IMR-90 (cell line): ENCODE measurements at regions not wholly inside any gene's neighbourhood (a gene's known extent, or its start where the extent isn't known, plus 50 kb on each side); places are given as distances from the start of the nearest gene placed in this dataset.

ENCODE experiments used
- ATAC-seq: fragments of 200-7000 bp; cut with Tn5 transposase; 2 replicates; pipeline ENCODE4 v1.9.1; 2020; ENCODE audit warnings: low read depth, mild to moderate bottlenecking, moderate library complexity
- BruUV-seq: library from RNA; stranded (reverse); fragments of 400-500 nt; replicated peaks from 2 replicates; lab custom pipeline; 2021; lab: Mats Ljungman, UMichigan
- CTCF ChIA-PET: fragments of 300-600 bp; formaldehyde crosslinking; extraction: SDS; loops from one replicate; lab custom pipeline; 2021; ENCODE audit warnings: antibody characterized with exemption; lab: Yijun Ruan, JAX
- POLR2A ChIA-PET: fragments of 300-600 bp; sonication (Branson Sonifier 250); formaldehyde crosslinking; loops from one replicate; lab custom pipeline; 2022; ENCODE audit warnings: antibody characterized with exemption; ENCODE audit not compliant: unreplicated experiment; lab: Charles Lee
- DNase-seq: peaks from one replicate; pipeline ENCODE4 v3.0.0; 2013
- H2AFZ ChIP-seq: replicated peaks from 2 replicates; pipeline ENCODE3; 2013; ENCODE audit warnings: low read length, mild to moderate bottlenecking; ENCODE audit not compliant: poor library complexity
- H2AK5ac ChIP-seq: 2 replicates; pipeline ENCODE4 v1.6.1; 2013; ENCODE audit warnings: low read depth, low read length, inconsistent platforms
- H2AK9ac ChIP-seq: replicated peaks from 2 replicates; pipeline ENCODE3; 2013; ENCODE audit warnings: mild to moderate bottlenecking, low read depth, low read length, moderate library complexity; ENCODE audit not compliant: poor library complexity
- H2BK120ac ChIP-seq: 2 replicates; pipeline ENCODE4 v1.6.1; 2013; ENCODE audit warnings: low read depth, low read length, inconsistent platforms
- H2BK15ac ChIP-seq: 3 replicates; pipeline ENCODE4 v1.6.1; 2013; ENCODE audit warnings: low read depth, low read length, inconsistent platforms
- H2BK20ac ChIP-seq: 2 replicates; pipeline ENCODE4 v1.6.1; 2013; ENCODE audit warnings: low read depth, mild to moderate bottlenecking, inconsistent platforms, low read length, moderate library complexity
- H2BK5ac ChIP-seq: 2 replicates; pipeline ENCODE4 v1.6.1; 2013; ENCODE audit warnings: mild to moderate bottlenecking, low read depth, low read length, inconsistent platforms; ENCODE audit not compliant: poor library complexity, severe bottlenecking
- H3K14ac ChIP-seq: replicated peaks from 2 replicates; pipeline ENCODE4 v1.6.1; 2013; ENCODE audit warnings: low read depth, low read length, inconsistent platforms
- H3K18ac ChIP-seq: 2 replicates; pipeline ENCODE4 v1.6.1; 2013; ENCODE audit warnings: low read depth, low read length, control low read depth
- H3K23ac ChIP-seq: 2 replicates; pipeline ENCODE4 v1.6.1; 2013; ENCODE audit warnings: low read depth, low read length, inconsistent platforms
- H3K27ac ChIP-seq: 2 replicates; pipeline ENCODE4 v1.5.1; 2013; ENCODE audit warnings: mild to moderate bottlenecking, control low read depth, low read length; ENCODE audit not compliant: insufficient read depth
- H3K27me3 ChIP-seq: 2 replicates; pipeline ENCODE4 v1.6.1; 2013; ENCODE audit warnings: low read length; ENCODE audit not compliant: control insufficient read depth, insufficient read depth
- H3K36me3 ChIP-seq: 2 replicates; pipeline ENCODE4 v1.6.1; 2013; ENCODE audit warnings: low read length, mixed read lengths; ENCODE audit not compliant: control insufficient read depth, insufficient read depth
- H3K4ac ChIP-seq: 2 replicates; pipeline ENCODE4 v1.6.1; 2013; ENCODE audit warnings: low read depth, low read length, inconsistent platforms
- H3K4me1 ChIP-seq: 2 replicates; pipeline ENCODE4 v1.6.1; 2013; ENCODE audit warnings: low read length, mixed read lengths; ENCODE audit not compliant: control insufficient read depth, insufficient read depth
- H3K4me2 ChIP-seq: 2 replicates; pipeline ENCODE4 v1.6.1; 2013; ENCODE audit warnings: low read depth, mild to moderate bottlenecking, control low read depth, low read length, moderate library complexity
- H3K4me3 ChIP-seq: 2 replicates; pipeline ENCODE4 v1.5.1; 2013; ENCODE audit warnings: low read depth, mild to moderate bottlenecking, control low read depth, low read length, moderate library complexity; ENCODE audit not compliant: insufficient read depth
- H3K56ac ChIP-seq: 2 replicates; pipeline ENCODE4 v1.6.1; 2013; ENCODE audit warnings: low read length, inconsistent platforms; ENCODE audit not compliant: insufficient read depth; ENCODE audit errors: extremely low read depth
- H3K79me1 ChIP-seq, 2 experiments: 2 replicates each; pipeline ENCODE4 v1.6.1; 2013; ENCODE audit warnings: low read length in 2 of 2, inconsistent platforms in 1 of 2, low read depth in 1 of 2
- H3K9ac ChIP-seq: 2 replicates; pipeline ENCODE4 v1.6.1; 2013; ENCODE audit warnings: low read depth, low read length, control low read depth
- H3K9me1 ChIP-seq: 2 replicates; pipeline ENCODE4 v1.6.1; 2013; ENCODE audit warnings: low read length, inconsistent platforms; ENCODE audit not compliant: insufficient read depth
- H3K9me3 ChIP-seq: 2 replicates; pipeline ENCODE4 v1.6.1; 2013; ENCODE audit warnings: low read length; ENCODE audit not compliant: control insufficient read depth, insufficient read depth
- H4K20me1 ChIP-seq: 2 replicates; pipeline ENCODE4 v1.6.1; 2013; ENCODE audit warnings: low read length, inconsistent platforms; ENCODE audit not compliant: insufficient read depth
- H4K5ac ChIP-seq: 2 replicates; pipeline ENCODE4 v1.6.1; 2013; ENCODE audit warnings: mild to moderate bottlenecking, low read depth, low read length, control low read depth
- H4K8ac ChIP-seq, 2 experiments: 2 replicates each; pipeline ENCODE4 v1.6.1; 2013; ENCODE audit warnings: low read depth in 2 of 2, low read length in 2 of 2, control low read depth in 1 of 2, inconsistent platforms in 1 of 2
- H4K91ac ChIP-seq: 2 replicates; pipeline ENCODE4 v1.6.1; 2013; ENCODE audit warnings: low read depth, low read length, inconsistent platforms; ENCODE audit not compliant: insufficient read depth
- BHLHE40 ChIP-seq: fragments of 150-350 bp; IDR thresholded peaks from 2 replicates; pipeline ENCODE4 v1.6.1; 2016; ENCODE audit warnings: mild to moderate bottlenecking, low read depth, low read length
- CEBPB ChIP-seq: IDR thresholded peaks from 2 replicates; pipeline ENCODE4 v1.6.1; 2012; ENCODE audit warnings: low read depth, low read length, improper control_type of control experiment
- CHD1 ChIP-seq: IDR thresholded peaks from 2 replicates; pipeline ENCODE4 v1.6.1; 2012; ENCODE audit warnings: low read depth, low read length, improper control_type of control experiment
- FOS ChIP-seq: fragments of 150-350 bp; IDR thresholded peaks from 2 replicates; pipeline ENCODE4 v1.6.1; 2016; ENCODE audit warnings: low read depth, low read length
- MAFK ChIP-seq: IDR thresholded peaks from 2 replicates; pipeline ENCODE4 v1.6.1; 2012; ENCODE audit warnings: low read depth, low read length, improper control_type of control experiment
- MAZ ChIP-seq: IDR thresholded peaks from 2 replicates; pipeline ENCODE4 v1.6.1; 2012; ENCODE audit warnings: low read depth, mild to moderate bottlenecking, low read length, improper control_type of control experiment, moderate library complexity, borderline replicate concordance
- MXI1 ChIP-seq: IDR thresholded peaks from 2 replicates; pipeline ENCODE4 v1.6.1; 2012; ENCODE audit warnings: low read depth, mild to moderate bottlenecking, low read length, moderate library complexity, borderline replicate concordance
- NFE2L2 ChIP-seq: fragments of 150-350 bp; IDR thresholded peaks from 2 replicates; pipeline ENCODE4 v1.6.1; 2016; ENCODE audit warnings: low read depth, mild to moderate bottlenecking, low read length
- POLR2A ChIP-seq: IDR thresholded peaks from 2 replicates; pipeline ENCODE4 v1.6.1; 2012; ENCODE audit warnings: mild to moderate bottlenecking, low read depth, low read length
- RAD21 ChIP-seq: IDR thresholded peaks from 2 replicates; pipeline ENCODE4 v1.6.1; 2012; ENCODE audit warnings: low read length, improper control_type of control experiment
- RCOR1 ChIP-seq: IDR thresholded peaks from 2 replicates; pipeline ENCODE4 v1.6.1; 2012; ENCODE audit warnings: mild to moderate bottlenecking, low read length, improper control_type of control experiment; ENCODE audit not compliant: insufficient replicate concordance
- RFX5 ChIP-seq: IDR thresholded peaks from 2 replicates; pipeline ENCODE4 v1.8.0; 2012; ENCODE audit warnings: low read depth, mild to moderate bottlenecking, low read length, moderate library complexity
- SMC3 ChIP-seq: fragments of 150-350 bp; IDR thresholded peaks from 2 replicates; pipeline ENCODE4 v1.6.1; 2016; ENCODE audit warnings: low read depth, mild to moderate bottlenecking, antibody characterized with exemption, low read length, moderate library complexity
- USF2 ChIP-seq: fragments of 150-350 bp; IDR thresholded peaks from 2 replicates; pipeline ENCODE4 v1.6.1; 2017; ENCODE audit warnings: mild to moderate bottlenecking, antibody characterized with exemption, low read length, low read depth
- WGBS, 2 experiments: methylation state at CpG; one replicate each; pipeline versions ENCODE4 v1.1.5 to v1.1.7; 2013; ENCODE audit warnings: missing lambda C conversion rate in 2 of 2; ENCODE audit not compliant: insufficient read length in 1 of 2; ENCODE audit errors: extremely low coverage in 2 of 2; 5-methylcytosine and 5-hydroxymethylcytosine counted together
- dilution Hi-C: fragments of 300-500 bp; cut with HindIII; formaldehyde crosslinking; loops from one replicate; pipeline ENCODE4 v1.14.3; 2018; ENCODE audit warnings: low sequenced_read_pairs; ENCODE audit not compliant: unreplicated experiment
- in situ Hi-C: fragments of 300-500 bp; cut with MboI; formaldehyde crosslinking; loops from 3 replicates; pipeline ENCODE4 v1.14.3; 2019; ENCODE audit warnings: low sequenced_read_pairs, inconsistent platforms, mixed read lengths
- intact Hi-C: fragments of 100-400 bp; cut with micrococcal nuclease; formaldehyde crosslinking; loops from 2 replicates; pipeline ENCODE4 v1.10.0; 2022
- TF ChIP-seq, protein P1 (sequence below): conservative IDR thresholded peaks from 2 replicates; pipeline ENCODE4 v1.5.1; 2012; ENCODE audit warnings: mild to moderate bottlenecking, low read depth, low read length, improper control_type of control experiment
- TF ChIP-seq, protein P2 (sequence below): fragments of 150-350 bp; IDR thresholded peaks from 2 replicates; pipeline ENCODE4 v1.6.1; 2016; ENCODE audit warnings: low read depth, mild to moderate bottlenecking, low read length, moderate library complexity, borderline replicate concordance

- TF ChIP-seq POLR2A: no peak
- TF ChIP-seq MXI1: no peak
- no peak for TF ChIP-seq CEBPB
- TF ChIP-seq RFX5: no peak
- TF ChIP-seq, protein P1, sequence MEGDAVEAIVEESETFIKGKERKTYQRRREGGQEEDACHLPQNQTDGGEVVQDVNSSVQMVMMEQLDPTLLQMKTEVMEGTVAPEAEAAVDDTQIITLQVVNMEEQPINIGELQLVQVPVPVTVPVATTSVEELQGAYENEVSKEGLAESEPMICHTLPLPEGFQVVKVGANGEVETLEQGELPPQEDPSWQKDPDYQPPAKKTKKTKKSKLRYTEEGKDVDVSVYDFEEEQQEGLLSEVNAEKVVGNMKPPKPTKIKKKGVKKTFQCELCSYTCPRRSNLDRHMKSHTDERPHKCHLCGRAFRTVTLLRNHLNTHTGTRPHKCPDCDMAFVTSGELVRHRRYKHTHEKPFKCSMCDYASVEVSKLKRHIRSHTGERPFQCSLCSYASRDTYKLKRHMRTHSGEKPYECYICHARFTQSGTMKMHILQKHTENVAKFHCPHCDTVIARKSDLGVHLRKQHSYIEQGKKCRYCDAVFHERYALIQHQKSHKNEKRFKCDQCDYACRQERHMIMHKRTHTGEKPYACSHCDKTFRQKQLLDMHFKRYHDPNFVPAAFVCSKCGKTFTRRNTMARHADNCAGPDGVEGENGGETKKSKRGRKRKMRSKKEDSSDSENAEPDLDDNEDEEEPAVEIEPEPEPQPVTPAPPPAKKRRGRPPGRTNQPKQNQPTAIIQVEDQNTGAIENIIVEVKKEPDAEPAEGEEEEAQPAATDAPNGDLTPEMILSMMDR: no peak
- TF ChIP-seq FOS: no peak
- no peak for TF ChIP-seq CHD1
- no peak for TF ChIP-seq NFE2L2
- no peak for TF ChIP-seq MAZ
- no peak for TF ChIP-seq SMC3
- TF ChIP-seq USF2: no peak
- TF ChIP-seq RAD21: no peak
- no peak for TF ChIP-seq RCOR1
- no peak for TF ChIP-seq MAFK
- TF ChIP-seq, protein P2, sequence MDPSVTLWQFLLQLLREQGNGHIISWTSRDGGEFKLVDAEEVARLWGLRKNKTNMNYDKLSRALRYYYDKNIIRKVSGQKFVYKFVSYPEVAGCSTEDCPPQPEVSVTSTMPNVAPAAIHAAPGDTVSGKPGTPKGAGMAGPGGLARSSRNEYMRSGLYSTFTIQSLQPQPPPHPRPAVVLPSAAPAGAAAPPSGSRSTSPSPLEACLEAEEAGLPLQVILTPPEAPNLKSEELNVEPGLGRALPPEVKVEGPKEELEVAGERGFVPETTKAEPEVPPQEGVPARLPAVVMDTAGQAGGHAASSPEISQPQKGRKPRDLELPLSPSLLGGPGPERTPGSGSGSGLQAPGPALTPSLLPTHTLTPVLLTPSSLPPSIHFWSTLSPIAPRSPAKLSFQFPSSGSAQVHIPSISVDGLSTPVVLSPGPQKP: no peak
- no peak for TF ChIP-seq BHLHE40
- Histone ChIP-seq H4K20me1 (no peaks in the 10 kb centered on the region), H2BK5ac (no peak overlapping the region), H3K27me3 (no peaks in the 10 kb centered on the region), H3K9me1 (no peaks in the 10 kb centered on the region), H3K9ac (no peak overlapping the region), H3K79me1 (no peaks in the 10 kb centered on the region), H3K4me2 (no peak overlapping the region), H4K8ac (no peak overlapping the region), H2BK15ac (no peak overlapping the region), H3K18ac (no peak overlapping the region), H4K5ac (no peak overlapping the region), H2AFZ (no peak overlapping the region), H3K27ac (no peak overlapping the region), H2AK5ac (no peak overlapping the region), H2BK20ac (no peak overlapping the region), H3K4me3 (no peak overlapping the region), H4K91ac (no peak overlapping the region), H3K4ac (no peak overlapping the region), H3K36me3 (no peaks in the 10 kb centered on the region), H2BK120ac (no peak overlapping the region), H3K9me3 (no peaks in the 10 kb centered on the region), H3K56ac (no peak overlapping the region), H3K14ac (no peak overlapping the region), H2AK9ac (no peak overlapping the region), H3K23ac (no peak overlapping the region), H3K4me1 (no peaks in the 10 kb centered on the region)
- ATAC-seq: no peak
- no CpG with 5 or more reads among the region's 1 CpG for WGBS, 2 experiments
- in situ Hi-C loops: no loop called here
- ChIA-PET POLR2A (no interaction called here), CTCF (no interaction called here)
- BruUV-seq: no TSS peak
- intact Hi-C loops: no loop called here
- DNase-seq: no peak
- dilution Hi-C loops: no loop called here
Observed at GRCh38 chr1:189351960-189352359, 1125.7 kb downstream of the BRINP3 start.
